Stimulated activated CD4-positive, alpha-beta T cell treated with anti-CD3 and anti-CD28 coated beads, Interleukin-15, amount 100 ng/mL, for 48 hours (primary cell): ENCODE measurements at regions not wholly inside any gene's neighbourhood (a gene's known extent, or its start where the extent isn't known, plus 50 kb on each side); places are given as distances from the start of the nearest gene placed in this dataset.
"Not testable (repeated sequence)": the region's sequence is repeated elsewhere in the genome, so short reads cannot be mapped to it uniquely, and the experiment has no call there.

Source experiments
- DNase-seq, 2 donors: peaks; one replicate each; pipeline ENCODE4 v3.0.0-alpha.2; 2020; ENCODE audit warnings: low read depth in 2 of 2

DNA sequence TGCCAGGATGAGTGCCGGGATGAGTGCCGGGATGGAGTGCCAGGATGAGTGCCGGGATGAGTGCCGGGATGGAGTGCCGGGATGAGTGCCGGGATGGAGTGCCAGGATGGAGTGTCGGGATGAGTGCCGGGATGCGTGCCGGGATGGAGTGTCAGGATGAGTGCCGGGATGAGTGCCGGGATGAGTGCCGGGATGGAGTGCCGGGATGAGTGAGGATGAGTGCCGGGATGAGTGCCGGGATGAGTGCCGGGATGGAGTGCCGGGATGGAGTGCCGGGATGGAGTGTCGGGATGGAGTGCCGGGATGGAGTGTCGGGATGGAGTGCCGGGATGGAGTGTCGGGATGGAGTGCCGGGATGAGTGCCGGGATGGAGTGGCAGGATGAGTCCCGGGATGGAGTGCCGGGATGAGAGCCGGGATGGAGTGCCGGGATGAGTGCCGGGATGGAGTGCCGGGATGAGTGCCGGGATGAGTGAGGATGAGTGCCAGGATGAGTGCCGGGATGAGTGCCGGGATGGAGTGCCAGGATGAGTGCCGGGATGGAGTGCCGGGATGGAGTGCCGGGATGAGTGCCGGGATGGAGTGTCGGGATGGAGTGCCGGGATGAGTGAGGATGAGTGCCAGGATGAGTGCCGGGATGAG, 52.1 kb upstream of the HELT start:
- DNase-seq, result not testable (repeated sequence)

DNA sequence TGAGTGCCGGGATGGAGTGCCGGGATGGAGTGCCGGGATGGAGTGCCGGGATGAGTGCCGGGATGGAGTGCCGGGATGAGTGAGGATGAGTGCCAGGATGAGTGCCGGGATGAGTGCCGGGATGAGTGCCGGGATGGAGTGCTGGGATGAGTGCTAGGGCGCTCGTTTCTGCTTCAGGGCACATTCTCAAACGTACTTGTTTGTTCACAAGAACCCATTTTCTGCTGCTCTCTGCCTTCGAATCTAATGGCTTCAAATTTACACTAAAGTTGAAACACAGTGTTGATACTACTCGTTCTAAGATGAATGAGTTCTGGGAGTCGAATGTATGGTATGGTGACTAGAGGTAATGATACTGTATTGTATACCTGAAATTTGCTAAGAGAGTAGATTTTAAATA, 50.6 kb upstream of the HELT start:
- not testable (repeated sequence) for DNase-seq

DNA sequence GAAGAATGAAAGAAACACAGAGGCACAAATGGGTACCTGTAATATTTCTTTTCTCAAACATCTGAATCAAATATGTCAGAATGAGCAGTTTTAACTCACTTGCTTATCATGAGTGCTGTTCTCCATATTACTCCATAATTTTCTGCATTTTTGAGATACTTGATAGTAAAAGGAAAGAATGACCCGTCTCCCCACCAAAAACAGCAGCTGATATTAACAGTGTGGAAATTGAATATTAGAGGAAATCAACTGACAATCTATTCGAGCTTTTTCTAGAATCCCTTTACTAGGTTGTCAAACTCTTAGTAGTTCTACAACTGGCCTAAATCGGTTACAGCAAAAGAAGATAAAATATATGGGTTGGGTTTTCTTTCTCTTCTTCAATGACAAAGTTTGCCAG, 49.9 kb upstream of the HELT start:
- no peak for DNase-seq
